PC-9 (cell line): ENCODE measurements at regions not wholly inside any gene's neighbourhood (a gene's known extent, or its start where the extent isn't known, plus 50 kb on each side); places are given as distances from the start of the nearest gene placed in this dataset.
A peak's percentile ranks its signal among the peaks of the same experiment; 100 is the strongest.

Experiments used
- BruUV-seq: library from RNA; stranded (reverse); fragments of 400-500 nt; replicated peaks from 2 replicates; lab custom pipeline; 2021; lab: Mats Ljungman, UMichigan
- CTCF ChIA-PET: fragments of 300-600 bp; sonication (Branson Sonifier 250); formaldehyde crosslinking; loops from one replicate; lab custom pipeline; 2022; ENCODE audit warnings: antibody characterized with exemption; lab: Charles Lee
- POLR2A ChIA-PET: fragments of 300-600 bp; sonication (Branson Sonifier 250); formaldehyde crosslinking; loops from one replicate; lab custom pipeline; 2022; ENCODE audit warnings: antibody characterized with exemption; ENCODE audit not compliant: unreplicated experiment; lab: Charles Lee
- DNase-seq, 2 experiments: peaks; one replicate each; pipeline versions ENCODE4 v3.0.0 to v3.0.0-alpha.2; 2015 to 2022; ENCODE audit warnings: mixed read lengths in 1 of 2
- H2AFZ ChIP-seq: fragments of 200-600 bp; sonication (generic); 2 replicates; pipeline ENCODE4 v1.8.1; 2017; ENCODE audit warnings: antibody characterized with exemption
- H3F3A ChIP-seq: fragments of 200-600 bp; sonication (generic); 2 replicates; pipeline ENCODE4 v1.8.1; 2017; ENCODE audit warnings: antibody characterized with exemption, mild to moderate bottlenecking, low read depth; ENCODE audit not compliant: insufficient read depth
- H3K27ac ChIP-seq: fragments of 200-600 bp; sonication (generic); 2 replicates; pipeline ENCODE4 v1.6.1; 2016; ENCODE audit warnings: mixed run types
- H3K27me3 ChIP-seq: fragments of 200-600 bp; sonication (generic); 2 replicates; pipeline ENCODE4 v1.6.1; 2016; ENCODE audit warnings: low read depth, mixed run types; ENCODE audit not compliant: insufficient read depth
- H3K36me3 ChIP-seq: fragments of 200-600 bp; sonication (generic); 2 replicates; pipeline ENCODE4 v1.6.1; 2016; ENCODE audit warnings: low read depth, mixed run types
- H3K4me1 ChIP-seq: fragments of 200-600 bp; sonication (generic); replicated peaks from 2 replicates; pipeline ENCODE4 v1.6.1; 2016; ENCODE audit warnings: mixed run types; ENCODE audit not compliant: insufficient read depth
- H3K4me2 ChIP-seq: fragments of 200-600 bp; sonication (generic); 2 replicates; pipeline ENCODE4 v1.6.1; 2017; ENCODE audit warnings: mixed run types
- H3K4me3 ChIP-seq: fragments of 200-600 bp; sonication (generic); 2 replicates; pipeline ENCODE4 v1.6.1; 2016; ENCODE audit warnings: mixed run types
- H3K79me2 ChIP-seq: fragments of 200-600 bp; sonication (generic); 2 replicates; pipeline ENCODE4 v1.6.1; 2017; ENCODE audit warnings: low read depth, mixed run types
- H3K9me2 ChIP-seq: fragments of 200-600 bp; sonication (generic); 2 replicates; pipeline ENCODE4 v1.8.1; 2017; ENCODE audit warnings: mild to moderate bottlenecking; ENCODE audit not compliant: insufficient read depth
- H3K9me3 ChIP-seq: fragments of 200-600 bp; sonication (generic); 2 replicates; pipeline ENCODE4 v1.8.1; 2016; ENCODE audit warnings: low read depth; ENCODE audit not compliant: insufficient read depth
- H4K20me1 ChIP-seq: fragments of 200-600 bp; sonication (generic); 2 replicates; pipeline ENCODE4 v1.8.1; 2017; ENCODE audit not compliant: insufficient read depth
- EZH2 ChIP-seq: fragments of 200-600 bp; sonication (generic); IDR thresholded peaks from 2 replicates; pipeline ENCODE4 v1.8.0; 2017; ENCODE audit warnings: antibody characterized with exemption, low read depth
- intact Hi-C: fragments of 100-400 bp; cut with micrococcal nuclease; formaldehyde crosslinking; loops from one replicate; pipeline ENCODE4 v1.10.0; 2022; ENCODE audit not compliant: unreplicated experiment
- TF ChIP-seq, protein P1 (sequence below): fragments of 200-600 bp; sonication (generic); conservative IDR thresholded peaks from 2 replicates; pipeline ENCODE4 v1.6.1; 2017; ENCODE audit warnings: mixed run types, antibody characterized with exemption, mild to moderate bottlenecking, moderate library complexity

DNA sequence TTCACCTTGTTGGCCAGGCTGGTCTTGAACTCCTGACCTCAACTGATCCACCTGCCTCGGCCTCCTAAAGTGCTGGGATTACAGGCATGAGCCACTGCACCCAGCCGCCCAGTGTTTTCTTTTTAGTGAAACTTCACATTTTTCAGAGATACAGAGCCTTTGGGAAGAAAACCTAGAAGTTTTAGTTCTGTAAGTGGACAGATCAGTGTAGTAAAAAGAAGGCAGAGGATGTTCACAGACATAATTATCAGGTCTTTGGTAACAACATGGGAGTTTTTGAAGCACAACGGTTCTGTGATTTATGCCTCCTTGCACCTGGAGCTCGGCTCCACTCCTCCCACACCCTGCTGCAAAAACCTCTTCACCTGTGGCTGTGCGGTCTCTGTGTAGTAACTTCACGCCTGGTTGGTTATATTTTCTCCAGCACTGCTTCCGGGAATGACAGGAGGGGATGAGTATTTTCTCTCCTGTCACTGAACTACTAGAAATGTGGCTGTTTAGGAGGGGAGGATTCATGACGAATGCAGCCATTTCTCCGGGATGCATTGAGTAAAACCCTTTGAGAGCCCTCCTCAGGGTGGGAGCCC lies 67.0 kb downstream of the ARF6 start:
- CTCF ChIA-PET: no interaction called here
- H3K4me3 ChIP-seq: no peak overlapping the region
- H3K79me2 ChIP-seq: no peaks in the 10 kb centered on the region
- peaks cover 40% of the 10 kb centered on the region for H3F3A ChIP-seq
- H2AFZ ChIP-seq: no peak overlapping the region
- peak overlapping the region; percentile 88 for H3K27ac ChIP-seq
- H3K4me2 ChIP-seq: peak overlapping the region; percentile 47
- no peaks in the 10 kb centered on the region for H3K27me3 ChIP-seq
- H3K9me3 ChIP-seq: peaks cover 6% of the 10 kb centered on the region; the same call in 1 of the 2 replicates
- peaks cover 53% of the 10 kb centered on the region for H3K4me1 ChIP-seq
- BruUV-seq: no TSS peak
- no peaks in the 10 kb centered on the region for H4K20me1 ChIP-seq
- TF ChIP-seq, protein P1, sequence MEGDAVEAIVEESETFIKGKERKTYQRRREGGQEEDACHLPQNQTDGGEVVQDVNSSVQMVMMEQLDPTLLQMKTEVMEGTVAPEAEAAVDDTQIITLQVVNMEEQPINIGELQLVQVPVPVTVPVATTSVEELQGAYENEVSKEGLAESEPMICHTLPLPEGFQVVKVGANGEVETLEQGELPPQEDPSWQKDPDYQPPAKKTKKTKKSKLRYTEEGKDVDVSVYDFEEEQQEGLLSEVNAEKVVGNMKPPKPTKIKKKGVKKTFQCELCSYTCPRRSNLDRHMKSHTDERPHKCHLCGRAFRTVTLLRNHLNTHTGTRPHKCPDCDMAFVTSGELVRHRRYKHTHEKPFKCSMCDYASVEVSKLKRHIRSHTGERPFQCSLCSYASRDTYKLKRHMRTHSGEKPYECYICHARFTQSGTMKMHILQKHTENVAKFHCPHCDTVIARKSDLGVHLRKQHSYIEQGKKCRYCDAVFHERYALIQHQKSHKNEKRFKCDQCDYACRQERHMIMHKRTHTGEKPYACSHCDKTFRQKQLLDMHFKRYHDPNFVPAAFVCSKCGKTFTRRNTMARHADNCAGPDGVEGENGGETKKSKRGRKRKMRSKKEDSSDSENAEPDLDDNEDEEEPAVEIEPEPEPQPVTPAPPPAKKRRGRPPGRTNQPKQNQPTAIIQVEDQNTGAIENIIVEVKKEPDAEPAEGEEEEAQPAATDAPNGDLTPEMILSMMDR: no peak
- no peak for TF ChIP-seq EZH2
- intact Hi-C loops: loop anchor here (5.0 kb wide), 1 partner anchor 87 kb away; no protein-coding TSS in a partner anchor
- H3K9me2 ChIP-seq: no peaks in the 10 kb centered on the region
- DNase-seq: peak; percentile 70 to 88
- H3K36me3 ChIP-seq: no peaks in the 10 kb centered on the region
- POLR2A ChIA-PET: interaction anchor here (0.9 kb wide), 1 partner anchor 49 kb away, joined by 28 read pairs; no protein-coding TSS in a partner anchor

DNA sequence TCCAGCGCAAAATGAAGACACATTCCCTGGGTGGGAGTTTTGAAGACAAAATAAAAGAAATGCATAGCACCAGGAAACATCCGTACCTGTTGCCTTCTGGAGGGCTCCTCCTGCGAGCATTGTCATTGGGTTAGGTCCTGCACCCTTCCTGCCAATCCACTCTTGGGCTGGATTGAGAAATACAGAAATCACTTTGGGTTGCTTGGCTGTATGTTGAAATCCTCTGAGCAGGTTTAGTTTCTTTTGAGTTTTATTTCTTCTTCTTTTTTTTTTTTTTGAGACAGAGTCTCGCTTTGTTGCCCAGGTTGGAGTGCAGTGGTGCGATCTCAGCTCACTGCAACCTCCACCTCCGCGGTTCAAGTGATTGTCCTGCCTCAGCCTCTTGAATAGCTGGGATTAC lies 67.6 kb downstream of the ARF6 start:
- H3K4me2 ChIP-seq: peak overlapping the region; percentile 47; the same call in 1 of the 2 replicates
- no peaks in the 10 kb centered on the region for H3K27me3 ChIP-seq
- H3K9me3 ChIP-seq: peaks cover 6% of the 10 kb centered on the region; the same call in 1 of the 2 replicates
- H3K4me3 ChIP-seq: no peak overlapping the region
- no peaks in the 10 kb centered on the region for H3K79me2 ChIP-seq
- no peak for DNase-seq
- no peaks in the 10 kb centered on the region for H3K36me3 ChIP-seq
- H4K20me1 ChIP-seq: no peaks in the 10 kb centered on the region
- no peak overlapping the region for H2AFZ ChIP-seq
- ChIA-PET CTCF (no interaction called here), POLR2A (interaction anchor here (0.6 to 0.9 kb wide), 2 partner anchors 12 to 48 kb away, joined by 5 to 28 read pairs; no protein-coding TSS in a partner anchor)
- no TSS peak for BruUV-seq
- H3K27ac ChIP-seq: peak overlapping the region; percentile 88
- intact Hi-C loops: loop anchor here (5.0 kb wide), 1 partner anchor 87 kb away; no protein-coding TSS in a partner anchor
- no peaks in the 10 kb centered on the region for H3K9me2 ChIP-seq
- peaks cover 51% of the 10 kb centered on the region for H3K4me1 ChIP-seq
- TF ChIP-seq, protein P1: no peak
- TF ChIP-seq EZH2: no peak
- H3F3A ChIP-seq: peaks cover 37% of the 10 kb centered on the region

DNA sequence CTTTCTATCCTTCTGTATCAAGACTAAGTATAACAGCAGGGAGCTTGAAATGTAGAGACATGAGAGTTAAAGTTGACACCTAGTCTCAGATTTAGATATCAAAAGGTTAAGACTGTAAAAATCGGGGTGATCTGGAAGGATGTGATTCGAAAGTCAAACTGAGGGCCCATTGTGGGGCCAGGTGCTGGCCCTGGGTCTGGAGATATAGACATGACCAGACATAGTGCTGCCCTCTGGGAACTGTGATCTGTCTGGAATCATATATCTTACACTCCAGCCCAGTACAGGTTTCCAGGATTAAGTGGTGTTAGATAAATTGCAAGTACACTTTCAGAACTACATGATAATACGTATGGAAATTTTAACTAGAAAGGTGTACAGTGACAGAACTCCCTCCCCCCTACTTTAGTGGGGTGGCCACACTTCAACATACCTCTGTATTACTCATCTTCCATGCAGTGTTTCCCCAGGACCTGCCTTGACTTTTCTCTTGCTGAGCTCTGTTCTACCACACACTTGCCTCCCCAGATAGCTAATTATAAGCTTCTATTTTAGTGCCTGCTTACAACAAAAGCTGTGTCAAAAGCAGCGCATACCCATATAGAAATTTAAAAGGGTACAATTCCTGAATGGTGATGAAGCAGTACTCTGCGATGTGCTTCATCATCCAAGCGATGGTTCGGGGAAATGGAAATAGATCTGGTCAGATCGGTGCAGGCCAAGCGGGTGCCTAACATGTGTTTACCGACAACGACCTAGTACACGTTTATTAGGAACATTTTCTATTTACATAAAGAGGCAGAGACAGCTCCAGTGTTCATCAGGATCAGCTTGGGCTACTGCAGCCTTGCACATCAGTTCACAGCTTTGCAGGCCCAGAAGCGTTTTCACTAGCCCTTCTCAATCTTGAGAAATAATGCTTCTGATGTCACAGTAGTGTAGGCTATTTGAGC lies 68.7 kb downstream of the ARF6 start:
- Histone ChIP-seq H3K27ac (peak overlapping the region; percentile 88), H3K4me1 (peaks cover 56% of the 10 kb centered on the region), H3K4me3 (no peak overlapping the region), H3K9me3 (peaks cover 6% of the 10 kb centered on the region; the same call in 1 of the 2 replicates), H3K27me3 (no peaks in the 10 kb centered on the region), H2AFZ (no peak overlapping the region), H3K4me2 (peak overlapping the region; percentile 65), H4K20me1 (no peaks in the 10 kb centered on the region), H3K9me2 (no peaks in the 10 kb centered on the region), H3F3A (peaks cover 40% of the 10 kb centered on the region), H3K36me3 (no peaks in the 10 kb centered on the region), H3K79me2 (no peaks in the 10 kb centered on the region)
- DNase-seq: peak in 1 of 2 experiments; percentile 71
- TF ChIP-seq, protein P1: no peak
- TF ChIP-seq EZH2: no peak
- ChIA-PET CTCF (interaction anchor here (0.5 kb wide), 1 partner anchor 93 kb away, joined by 3 read pairs; no protein-coding TSS in a partner anchor), POLR2A (interaction anchor here (0.5 to 1.2 kb wide), 11 partner anchors 10 to 510 kb away, joined by 3 to 18 read pairs (median 5); no protein-coding TSS in a partner anchor)
- intact Hi-C loops: loop anchor here (1.0 to 5.0 kb wide), 6 partner anchors 11 to 101 kb away; no protein-coding TSS in a partner anchor
- BruUV-seq: no TSS peak
